ENCODE measurements at regions not wholly inside any gene's neighbourhood (a gene's known extent, or its start where the extent isn't known, plus 50 kb on each side); places are given as distances from the start of the nearest gene placed in this dataset.
"Not testable (repeated sequence)": the region's sequence is repeated elsewhere in the genome, so short reads cannot be mapped to it uniquely, and the experiment has no call there.

DNA sequence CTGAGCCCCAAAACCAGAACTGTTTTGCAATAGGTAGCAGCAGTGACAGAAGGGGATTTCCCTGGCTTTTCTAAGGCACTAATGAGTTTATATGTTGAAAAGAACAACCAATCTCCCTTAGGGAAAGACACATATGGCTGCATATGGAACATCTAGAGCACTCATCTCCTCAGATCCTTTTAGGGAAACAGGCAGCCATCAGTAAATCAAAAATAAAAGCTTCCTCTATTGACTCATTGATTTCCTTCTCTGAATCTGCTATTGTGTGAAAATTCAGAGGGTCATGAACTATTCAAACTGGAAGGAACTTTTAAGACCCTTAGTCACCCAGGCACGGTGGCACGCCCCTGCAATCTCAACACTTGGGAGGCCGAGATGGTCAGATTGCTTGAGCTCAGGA is 110.9 kb upstream of the NANOS1 start:
- no peak for DNase-seq

DNA sequence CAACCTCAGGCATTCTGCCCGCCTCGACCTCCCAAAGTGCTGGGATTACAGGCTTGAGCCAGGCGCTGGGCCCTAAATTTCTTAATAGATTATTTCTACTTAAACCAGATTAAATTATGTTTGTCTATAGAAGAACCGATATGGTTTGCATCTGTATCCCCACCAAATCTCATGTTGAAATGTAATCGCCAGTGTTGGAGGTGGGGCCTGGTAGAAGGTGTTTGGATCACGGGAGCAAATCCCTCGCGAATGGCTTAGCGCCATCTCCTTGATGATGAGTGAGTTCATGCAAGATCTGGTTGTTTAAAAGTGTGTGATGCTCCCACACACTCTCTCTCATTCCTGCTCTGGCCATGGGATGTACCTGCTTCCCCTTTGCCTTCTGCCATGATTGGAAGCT is 109.3 kb upstream of the NANOS1 start:
- no peak for DNase-seq

DNA sequence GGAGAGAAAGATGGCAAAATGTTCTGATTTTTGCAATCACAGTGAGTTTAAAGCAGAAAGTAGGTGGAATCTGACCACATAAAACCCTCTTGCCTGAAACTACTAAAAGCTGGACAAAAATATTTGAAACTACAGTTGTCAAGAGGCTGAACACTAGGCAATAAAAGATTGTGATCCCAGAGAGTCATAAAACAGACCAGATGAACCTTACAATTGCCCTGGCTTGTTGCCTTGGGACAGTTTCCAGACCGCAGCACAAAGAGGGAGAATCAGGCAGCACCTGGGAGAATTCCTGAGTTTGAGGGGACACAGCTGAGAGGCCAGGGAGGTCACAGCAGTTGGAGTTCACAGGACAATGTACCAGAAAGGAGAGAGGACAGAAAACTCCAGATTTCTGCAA is 107.3 kb upstream of the NANOS1 start:
- DNase-seq: no peak

DNA sequence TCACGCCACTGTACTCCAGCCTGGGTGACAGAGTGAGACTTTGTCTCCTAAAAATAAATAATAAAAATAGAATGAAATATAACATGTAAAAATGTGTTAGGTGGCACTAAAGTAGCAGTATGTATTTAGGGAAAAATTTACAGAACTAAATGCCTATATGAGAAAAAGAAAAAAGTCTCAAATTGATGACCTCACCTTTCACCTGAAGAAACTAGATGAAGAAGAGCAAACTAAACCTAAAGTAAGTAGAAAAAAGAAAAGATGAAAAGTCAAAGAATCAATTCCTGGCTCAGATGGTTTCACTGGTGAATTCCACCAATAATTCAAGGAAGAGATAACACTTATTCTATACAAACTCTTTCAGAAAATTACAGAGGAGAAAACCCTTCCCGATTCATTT is 106.5 kb upstream of the NANOS1 start:
- DNase-seq: no peak

DNA sequence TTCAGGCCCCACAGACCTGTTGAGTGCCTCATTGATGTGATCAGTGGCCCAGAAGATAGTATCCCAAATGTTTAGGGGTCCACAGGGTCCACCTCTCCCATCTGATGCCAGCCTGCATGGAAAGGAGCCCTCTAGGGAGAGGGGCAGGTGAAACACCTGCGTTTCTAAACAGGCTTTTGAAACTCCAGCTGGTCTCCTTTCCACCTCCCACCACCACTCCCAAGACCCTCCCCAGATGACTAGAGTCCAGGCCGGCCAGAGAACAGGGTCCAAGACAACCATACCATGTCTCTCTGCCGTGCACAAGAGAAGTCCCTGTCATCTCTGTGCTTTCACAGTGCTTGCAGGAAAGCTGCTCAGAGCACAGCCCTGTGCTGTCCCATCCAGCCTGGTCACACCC is 105.0 kb upstream of the NANOS1 start:
- DNase-seq: no peak

DNA sequence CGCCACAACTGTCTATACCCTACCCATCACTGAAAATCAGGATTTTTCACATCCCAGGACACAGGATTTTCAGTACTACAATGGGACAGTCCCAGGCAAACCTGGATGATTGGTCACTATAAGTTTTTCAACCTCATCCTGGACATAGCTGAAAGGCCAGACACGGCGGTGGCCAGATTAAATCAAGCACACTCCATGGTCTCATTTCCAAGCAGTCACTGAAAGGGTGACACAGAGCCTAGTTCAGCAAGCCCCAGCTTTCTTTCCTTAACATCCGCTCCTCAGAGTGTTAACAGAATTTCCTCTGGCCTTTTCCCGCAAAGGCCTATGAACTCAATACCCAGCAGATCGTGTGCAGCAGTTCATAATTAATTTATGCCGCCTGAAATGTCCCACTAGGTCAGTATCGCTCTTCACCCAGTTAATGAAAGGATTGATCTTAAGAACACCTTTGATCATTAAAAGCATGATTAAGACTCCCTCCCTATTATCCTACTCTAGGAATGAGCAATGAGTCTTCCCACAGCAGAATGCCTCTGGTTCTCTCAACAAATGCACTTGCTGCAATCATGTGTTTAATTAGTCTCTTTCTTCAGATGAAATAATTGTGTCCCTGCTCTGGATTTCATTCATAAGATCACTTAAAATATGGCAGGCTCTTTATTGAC is 104.0 kb upstream of the NANOS1 start:
- DNase-seq: no peak

DNA sequence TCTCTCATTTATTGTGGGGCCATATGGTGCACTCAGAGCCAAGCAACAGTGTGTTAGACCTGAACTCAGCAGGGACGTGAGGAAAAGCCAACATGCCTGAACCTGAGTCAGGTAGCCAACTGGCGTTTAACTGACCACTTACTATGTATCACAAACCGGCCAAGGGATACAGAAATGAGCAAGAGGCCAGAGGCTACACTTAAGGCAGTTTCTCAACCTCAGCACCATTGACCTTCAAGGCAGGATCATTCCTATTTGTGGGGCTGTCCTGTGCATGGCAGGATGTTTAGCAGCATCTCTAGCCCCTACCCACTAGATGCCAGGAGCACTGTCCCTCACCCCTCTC is 103.5 kb upstream of the NANOS1 start:
- no peak for DNase-seq

DNA sequence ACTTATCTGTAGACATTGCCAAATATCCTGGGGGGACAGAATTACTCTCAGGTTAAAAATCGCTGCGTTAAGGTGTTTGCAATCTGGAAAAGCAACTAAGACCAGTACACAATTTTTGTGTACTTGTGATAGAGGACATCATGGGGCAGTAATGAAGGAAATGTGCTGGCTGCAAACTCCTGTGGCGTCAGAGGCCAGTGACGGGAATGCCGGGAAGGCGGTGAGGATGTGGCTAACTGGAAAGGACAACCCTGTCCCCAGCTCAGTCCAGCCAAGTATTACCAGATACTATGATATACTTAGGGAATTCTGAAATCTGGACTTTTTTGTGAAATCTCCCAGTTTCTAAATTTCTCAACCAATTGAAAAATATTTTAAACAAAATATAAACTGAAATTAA is 103.1 kb upstream of the NANOS1 start:
- no peak for DNase-seq

DNA sequence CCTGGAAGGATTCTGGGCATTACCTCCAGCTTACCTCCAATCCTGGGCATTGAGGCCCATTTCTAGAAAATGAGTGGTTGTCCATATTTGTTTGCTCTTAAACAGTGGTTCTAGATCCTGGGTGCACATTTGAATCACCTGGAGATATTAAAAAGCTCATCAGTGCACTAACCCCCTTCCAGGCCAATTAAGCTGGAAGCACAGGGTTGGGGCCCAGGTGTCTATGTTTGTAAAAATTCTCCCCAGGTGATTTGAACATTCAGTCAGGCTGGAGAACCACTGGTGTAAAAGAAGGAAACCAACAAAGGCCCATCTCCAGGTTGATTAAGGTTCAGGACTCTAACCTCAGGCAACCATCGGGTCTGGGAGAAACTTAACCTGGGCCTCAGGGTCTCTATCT is 102.6 kb upstream of the NANOS1 start:
- DNase-seq: no peak

DNA sequence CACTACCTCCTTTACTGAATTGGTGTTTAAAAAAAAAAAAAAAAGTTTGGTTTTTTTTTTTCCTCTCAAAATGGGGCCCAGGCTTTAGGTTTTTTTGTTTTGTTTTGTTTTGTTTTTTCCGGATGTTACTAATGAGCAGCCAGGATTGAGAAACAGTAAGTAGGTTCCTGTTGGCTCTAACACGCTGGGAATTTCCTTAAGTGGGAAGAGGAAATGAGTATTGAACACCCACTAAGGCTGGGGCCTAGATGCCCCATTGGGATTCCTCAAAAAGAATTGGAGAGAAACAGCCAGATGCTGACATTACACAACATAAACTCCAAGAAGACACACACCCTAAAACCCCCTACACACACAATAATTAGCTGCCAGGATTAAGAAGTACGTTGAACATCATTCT is 102.2 kb upstream of the NANOS1 start:
- DNase-seq: no peak

DNA sequence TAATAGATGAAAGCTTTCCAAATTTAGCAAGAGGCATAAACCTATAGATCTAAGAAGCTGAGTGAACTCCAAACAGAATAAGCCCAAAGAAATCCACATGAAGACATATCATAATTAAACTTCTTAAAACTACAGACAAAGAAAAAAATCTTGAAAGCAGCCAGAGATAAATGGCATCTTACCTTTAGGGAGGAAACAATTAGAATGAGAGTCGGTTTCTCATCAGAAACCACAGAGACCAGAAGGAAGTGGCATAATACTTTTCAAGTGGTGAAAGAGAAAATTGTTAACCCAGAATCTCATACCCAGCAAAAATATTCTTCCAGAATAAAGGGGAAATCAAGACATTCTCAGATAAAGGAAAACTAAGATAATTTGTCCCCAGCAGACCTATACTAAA is 98.9 kb upstream of the NANOS1 start:
- DNase-seq: no peak

DNA sequence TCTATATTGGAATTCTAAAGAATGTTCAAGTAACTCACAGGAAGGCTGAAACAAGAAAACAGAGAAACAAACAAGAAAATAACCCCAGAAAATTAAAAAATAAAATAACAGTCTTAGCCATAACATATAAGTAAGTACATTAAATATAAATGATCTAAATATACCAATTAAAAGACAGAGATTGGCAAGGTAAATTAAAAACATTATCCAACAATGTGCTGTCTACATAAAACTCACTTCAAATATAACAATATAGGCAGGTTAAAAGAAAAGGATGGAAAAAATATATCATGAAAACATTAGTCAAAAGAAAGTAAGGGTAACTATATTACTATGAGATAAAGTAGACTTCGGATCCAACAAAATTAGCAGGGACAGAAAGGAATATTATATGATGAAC is 98.1 kb upstream of the NANOS1 start:
- no peak for DNase-seq

DNA sequence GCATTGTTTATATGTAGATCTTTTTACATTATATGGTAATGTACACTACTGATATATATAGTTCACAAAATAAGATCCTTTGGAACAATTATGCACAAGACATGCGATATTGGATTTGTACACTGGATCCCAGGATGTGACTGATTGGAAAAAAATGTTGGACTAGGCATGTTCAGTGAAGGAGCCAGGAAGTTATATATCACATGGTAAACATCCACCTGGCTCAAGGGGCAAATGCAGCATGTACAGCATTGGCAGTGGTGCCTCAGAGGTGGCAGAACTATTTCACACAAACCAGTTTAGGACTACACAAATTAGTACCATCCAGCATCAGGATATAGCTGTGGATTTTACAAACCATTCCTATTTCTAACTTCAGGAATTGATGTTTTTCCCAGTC is 97.4 kb upstream of the NANOS1 start:
- DNase-seq: not testable (repeated sequence)

DNA sequence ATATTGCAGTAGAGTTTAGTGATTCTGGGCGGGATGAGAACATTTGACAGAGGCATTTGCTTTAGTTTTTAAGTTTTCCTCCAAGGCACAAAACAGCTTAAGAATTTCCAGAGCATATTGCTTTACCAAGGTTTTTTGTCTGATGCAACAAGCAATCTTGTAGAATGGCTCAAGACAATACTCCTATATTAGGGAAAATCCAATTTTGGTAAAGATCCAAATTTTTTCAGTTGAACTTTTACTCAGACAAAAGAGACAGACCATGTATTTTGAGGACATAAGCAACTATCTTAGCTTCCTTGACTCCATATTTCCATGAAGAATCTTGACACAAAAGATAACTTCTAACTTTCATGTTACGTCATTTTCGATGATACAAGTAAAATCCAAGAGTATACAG is 92.3 kb upstream of the NANOS1 start:
- DNase-seq: no peak

DNA sequence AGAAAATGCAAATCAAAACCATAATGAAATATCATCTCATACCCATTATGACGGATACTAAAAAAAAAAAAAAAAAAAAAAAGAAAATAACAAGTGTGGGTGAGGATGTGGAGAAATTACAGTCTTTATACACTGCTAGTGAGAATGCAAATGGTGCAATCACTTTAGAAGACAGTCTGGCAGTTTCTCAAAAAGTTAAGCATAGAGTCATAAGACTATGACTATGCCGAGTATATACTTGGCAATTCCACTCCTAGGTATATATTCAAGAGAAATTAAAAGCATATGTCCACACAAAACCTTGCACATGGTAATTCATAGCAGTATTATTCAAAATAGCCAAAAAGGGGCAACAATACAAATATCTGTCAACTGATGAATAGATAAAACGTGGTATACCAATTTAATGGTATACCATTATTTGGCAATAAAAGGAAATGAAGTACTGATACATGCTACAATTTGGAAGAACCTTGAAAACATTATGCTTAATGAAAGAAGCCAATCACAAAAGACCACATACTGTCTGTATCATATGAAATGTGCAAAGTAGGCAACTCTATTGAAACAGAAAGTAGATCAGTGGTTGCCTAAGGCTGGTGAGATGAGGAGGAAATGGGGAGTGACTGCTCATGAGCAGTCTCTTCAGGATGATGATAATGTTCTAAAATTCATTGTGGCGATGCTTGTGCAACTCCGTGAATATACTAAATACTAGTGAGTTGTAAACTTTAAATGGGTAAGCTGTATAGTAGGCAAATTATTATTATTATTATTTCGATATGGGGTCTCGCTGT is 90.1 kb upstream of the NANOS1 start:
- no peak for DNase-seq

DNA sequence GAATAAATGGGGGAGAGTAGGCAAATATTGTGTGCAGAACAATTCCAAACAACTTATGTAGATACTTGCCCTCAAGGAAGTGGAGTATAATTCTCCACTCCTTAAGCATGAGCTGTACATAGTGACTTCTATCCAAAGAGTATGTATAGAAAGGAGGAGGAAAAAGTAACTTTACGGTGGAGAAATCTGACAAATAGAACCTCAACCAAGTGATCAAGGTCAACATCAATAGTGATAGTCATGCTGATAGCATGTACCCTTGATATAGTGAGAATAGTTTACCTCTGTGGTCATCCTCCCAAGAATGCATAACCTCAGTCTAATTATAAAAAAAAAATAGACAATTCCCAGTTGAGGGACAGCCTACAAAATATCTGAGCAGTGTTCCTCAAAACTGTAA is 89.1 kb upstream of the NANOS1 start:
- DNase-seq: no peak

DNA sequence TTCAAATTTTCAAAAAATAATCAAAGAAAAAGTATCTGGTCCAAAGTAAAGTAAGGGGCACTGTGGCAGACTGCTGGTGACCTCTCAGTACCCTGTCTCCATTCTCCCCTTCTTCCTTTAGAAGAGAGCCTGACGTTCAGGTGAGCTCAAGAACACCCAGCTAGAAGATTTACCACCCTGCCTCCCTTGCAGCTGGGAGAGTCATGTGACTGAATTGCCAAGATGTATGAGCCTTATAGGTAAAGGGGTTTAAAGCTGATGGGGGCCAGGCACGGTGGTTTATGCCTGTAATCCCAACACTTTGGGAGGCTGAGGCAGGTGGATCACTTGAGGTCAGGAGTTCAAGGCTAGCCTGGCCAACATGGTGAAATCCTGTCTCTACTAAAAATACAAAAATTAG is 86.3 kb upstream of the NANOS1 start:
- DNase-seq: no peak

DNA sequence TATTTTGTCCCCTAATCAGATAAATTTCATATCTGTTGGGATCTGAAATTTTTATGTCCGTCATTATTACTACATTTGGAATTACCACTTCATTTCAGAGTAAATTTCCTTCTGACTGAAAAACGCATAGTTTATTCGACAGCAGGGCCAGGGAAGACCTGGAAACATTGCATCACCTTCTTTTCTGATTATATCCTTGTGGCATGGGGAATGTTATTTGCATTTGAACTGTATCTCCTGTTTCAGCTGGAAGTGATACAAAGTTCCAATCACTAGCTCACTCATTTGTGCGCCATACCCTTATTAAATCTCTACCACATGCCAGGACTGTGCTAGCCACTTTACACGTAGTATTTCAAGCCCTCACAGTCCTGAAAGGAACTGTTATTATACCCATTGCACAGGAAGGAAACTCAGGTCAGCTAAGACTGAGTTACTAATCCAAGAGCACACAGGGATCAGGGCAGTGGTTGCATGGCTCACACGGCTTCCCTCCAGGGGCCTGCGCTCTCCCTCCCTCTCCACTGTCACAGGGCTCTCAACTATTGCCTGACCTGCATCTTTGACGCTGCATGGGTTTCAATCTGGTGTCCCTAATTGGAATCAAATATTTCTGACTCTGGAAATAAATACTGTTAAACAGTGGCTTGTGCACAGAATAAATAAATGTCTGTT is 84.4 kb upstream of the NANOS1 start:
- no peak for DNase-seq

DNA sequence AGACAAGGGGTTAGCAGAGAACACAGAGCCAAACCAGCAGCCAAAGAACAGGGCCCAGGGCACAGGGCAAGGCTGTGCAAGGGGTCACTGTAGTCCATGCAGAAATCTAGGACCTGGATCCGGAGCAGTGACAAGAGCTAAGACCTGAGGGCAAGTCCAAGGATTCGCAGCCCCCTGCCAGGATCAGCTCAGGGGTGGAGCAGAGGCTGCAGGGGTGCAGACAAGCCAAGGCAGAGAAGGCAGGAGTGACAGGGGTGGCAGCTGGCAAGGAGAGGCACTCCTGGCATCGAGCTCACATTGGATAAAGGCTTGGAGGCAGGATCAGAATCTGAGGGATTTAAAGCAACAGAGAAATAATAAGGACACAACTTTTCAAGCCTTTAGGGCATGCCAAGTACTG is 80.7 kb upstream of the NANOS1 start:
- DNase-seq: peak; percentile 24

DNA sequence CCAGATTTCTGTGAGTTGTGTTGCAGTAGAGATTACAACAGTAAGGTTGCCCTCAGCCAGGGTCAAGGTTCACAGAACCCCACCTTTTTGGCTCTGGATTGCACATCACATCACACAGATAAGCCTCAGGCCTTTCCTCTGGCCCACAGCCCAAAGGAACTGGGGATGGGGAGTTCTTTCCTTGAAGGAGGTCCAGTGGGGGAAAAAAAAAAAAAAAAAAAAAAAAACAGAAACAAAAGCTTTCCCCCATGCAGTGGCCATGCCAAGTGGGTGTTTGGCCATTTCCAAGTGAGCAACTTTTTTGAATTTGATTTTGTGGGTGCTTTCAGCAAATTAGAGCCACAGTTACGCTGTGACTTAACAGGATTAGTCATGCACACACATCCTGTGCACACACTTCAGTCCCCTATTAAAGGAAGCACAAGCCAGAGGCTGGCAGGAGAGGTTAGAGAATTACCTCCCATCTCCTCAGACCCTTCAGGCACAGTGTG is 79.3 kb upstream of the NANOS1 start:
- DNase-seq: no peak

DNA sequence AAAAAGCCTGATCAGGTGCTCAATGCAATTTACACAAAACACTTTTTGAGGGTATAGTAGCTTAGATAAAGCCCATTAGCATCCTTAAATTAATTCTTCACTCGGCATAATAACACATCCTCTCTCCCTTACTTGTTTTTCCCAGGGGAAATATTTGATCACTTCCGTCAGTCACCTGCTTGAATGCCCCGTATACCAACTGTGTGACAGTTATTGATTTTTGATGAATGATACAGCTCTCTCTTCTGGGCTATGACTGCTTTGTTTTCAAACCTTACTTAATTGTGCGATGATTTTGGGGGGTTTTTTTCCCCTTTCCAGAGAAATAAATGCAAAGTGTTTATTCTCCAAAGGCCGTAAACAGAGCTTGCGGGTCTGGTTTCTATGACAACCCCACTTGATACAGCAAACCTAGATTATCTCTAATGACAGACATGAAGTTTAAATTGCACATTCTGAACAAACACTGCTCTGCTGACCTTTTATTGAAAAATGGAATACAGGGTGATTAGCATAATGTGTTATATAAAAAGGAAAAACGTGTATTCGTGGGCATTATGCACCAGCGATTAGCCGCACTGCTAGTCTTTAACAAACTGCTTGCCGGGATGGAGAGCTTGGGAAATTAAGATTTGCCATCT is 78.4 kb upstream of the NANOS1 start:
- DNase-seq: no peak

DNA sequence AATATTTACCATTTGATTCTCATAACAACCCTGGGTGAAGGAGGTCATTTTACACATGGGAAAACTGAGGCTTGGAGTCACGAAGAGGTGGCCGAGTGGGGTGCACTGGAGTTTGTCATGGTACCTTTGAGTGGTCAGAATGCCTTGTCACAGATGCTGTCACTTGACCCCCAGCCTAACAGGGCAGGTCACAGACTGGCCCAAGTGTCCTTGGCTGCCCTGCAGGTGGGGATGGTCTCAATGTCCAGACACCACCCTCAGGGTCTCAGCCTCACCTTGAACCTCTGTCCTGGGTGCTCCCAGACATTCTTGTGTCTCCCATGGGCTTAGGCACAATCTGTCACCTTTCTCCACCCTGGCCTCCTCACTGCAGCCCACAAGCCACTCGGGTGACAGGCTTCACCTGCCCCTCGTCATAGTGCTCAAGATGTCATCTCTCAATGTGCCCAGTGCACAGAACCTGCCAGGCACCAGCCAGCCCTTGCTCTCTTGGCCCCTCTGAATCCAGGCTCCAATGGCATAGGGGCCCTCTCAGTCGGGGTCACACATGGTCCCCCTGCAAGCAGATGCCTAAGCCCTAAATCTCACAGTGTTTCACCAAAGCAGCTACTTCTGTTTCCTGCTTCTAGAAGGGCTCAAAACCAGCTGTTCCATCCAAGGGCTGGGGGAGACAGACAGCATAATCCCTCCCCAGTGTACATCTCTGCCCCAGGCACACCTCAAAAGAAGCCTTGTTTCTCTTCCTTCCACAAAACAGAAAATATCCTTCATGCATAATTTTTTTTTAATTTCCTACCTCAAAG is 76.8 kb upstream of the NANOS1 start:
- DNase-seq: no peak
